HG02571 (cell line): ENCODE measurements at regions not wholly inside any gene's neighbourhood (a gene's known extent, or its start where the extent isn't known, plus 50 kb on each side); places are given as distances from the start of the nearest gene placed in this dataset.
"Not testable (repeated sequence)": the region's sequence is repeated elsewhere in the genome, so short reads cannot be mapped to it uniquely, and the experiment has no call there.

Experiments used
- ATAC-seq: cut with Tn5 transposase; IDR thresholded peaks from one replicate; pipeline ENCODE4 v1.9.1; 2021; ENCODE audit warnings: mild to moderate bottlenecking, moderate library complexity; ENCODE audit not compliant: unreplicated experiment

DNA sequence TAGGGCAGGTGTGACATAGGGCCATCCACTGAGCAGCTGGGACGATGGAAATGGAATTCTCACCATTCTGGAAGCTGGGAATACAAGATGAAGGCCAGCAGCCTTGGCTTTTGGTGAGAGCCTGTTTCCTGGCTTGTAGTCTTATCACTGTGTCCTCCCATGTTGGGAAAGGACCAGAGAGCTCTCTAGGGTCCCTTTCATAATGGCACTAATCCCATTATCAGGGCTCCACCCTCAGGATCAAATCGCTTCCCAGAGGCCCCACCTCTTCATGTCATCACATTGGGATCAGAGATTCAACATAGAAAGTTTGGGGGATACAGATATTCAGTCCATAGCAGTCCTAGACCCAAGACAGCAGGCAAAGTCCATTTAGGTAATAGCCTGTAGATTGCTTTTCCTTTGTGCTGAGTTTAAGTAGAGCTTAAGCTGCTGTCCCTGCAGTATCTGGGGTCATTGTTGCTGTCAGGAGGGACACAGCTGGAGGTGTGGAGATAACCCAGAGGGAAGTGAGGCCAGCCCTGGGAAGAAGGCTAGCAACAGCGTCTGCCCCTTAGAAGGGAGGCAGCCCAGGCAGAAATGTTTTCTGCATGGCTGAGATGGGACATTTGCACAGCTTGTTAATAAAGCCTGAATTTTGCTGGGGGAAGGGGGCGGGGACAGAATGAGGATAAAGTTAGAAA lies 136.5 kb upstream of the GPR12 start:
- ATAC-seq: no peak

DNA sequence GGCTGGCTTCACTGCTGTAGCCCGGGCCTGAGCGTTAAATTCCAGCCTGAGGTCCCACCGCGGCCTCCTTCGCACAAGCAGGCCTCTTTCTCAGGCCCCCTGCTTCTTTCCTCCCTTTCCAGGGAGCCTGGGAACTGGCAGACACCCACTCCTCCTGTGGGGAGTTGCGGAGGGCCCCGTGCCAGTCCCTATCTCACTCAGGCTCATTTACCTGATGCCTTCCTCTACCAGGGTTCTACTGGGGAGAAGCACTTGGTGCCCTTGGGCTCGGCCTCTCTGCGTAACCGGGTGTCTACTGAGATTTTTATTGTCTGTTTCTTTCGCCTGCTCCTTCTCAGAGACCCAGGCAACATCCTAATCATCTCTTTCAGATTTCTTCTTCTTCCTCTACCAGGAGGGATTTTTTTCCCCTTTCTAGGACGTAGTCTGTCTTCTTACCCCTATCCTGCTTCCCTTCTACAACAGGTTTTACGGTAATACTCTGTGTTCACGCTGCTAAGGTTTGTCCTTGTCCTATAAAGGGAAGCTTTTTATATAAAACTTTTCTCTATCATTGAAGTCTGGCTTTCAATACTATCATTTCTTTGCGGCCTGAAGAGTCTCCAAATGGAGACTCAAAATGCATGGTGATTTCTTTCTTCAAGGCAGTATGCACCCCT lies 135.4 kb upstream of the GPR12 start:
- ATAC-seq: no peak

DNA sequence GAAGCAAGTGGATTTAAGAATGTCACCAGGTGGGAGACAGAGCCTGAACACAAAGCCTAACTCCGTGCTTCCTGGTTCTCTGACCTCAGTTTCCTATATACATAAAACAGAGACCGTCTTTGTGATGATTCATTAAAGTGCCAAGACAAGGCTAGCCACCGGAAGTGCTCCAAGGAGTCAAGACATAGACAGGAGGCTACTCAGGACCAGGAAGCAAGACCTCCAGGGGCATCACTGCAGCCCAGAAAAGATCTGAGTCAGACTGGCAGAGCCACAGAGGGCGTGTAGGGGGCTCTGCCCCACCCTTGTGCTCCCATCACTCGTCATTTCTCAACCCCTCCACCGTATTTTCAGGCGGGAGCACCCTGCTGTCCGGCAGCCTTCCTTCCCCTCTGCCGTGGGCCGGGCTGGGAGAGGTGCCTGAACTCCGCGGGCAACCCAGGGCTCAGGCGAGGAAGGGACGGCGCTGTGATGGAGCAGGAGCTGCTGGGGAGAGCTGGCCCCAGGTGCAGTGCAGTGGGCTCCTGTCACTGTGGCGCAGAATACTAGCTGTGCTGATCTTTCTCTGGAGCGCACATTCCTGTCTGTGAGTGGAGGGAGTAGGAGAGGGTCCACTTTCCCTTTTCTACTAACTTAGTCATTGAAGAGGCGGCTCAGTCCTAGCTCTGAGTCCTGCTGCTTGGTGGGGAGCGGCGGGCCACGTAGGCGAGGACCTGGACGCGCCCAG lies 134.7 kb upstream of the GPR12 start:
- ATAC-seq: no peak

DNA sequence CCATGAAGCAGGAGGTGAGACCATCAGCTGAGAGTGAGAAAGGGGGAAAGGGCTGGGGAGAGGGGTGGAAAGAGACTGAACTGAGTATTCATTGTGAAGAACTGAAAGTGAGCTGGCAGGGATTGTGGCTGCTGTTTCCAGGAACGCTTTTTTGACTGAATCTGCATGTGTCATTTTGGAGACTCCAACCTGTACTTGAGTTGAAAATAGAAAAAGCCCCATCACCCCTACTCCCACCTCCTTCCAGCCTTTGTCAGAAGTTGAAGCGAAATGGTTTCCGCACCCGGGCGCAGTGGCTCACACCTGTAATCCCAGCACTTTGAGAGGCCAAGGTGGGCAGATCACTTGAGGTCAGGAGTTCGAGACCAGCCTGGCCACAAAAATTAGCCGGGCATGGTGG lies 128.0 kb upstream of the GPR12 start:
- no peak for ATAC-seq

DNA sequence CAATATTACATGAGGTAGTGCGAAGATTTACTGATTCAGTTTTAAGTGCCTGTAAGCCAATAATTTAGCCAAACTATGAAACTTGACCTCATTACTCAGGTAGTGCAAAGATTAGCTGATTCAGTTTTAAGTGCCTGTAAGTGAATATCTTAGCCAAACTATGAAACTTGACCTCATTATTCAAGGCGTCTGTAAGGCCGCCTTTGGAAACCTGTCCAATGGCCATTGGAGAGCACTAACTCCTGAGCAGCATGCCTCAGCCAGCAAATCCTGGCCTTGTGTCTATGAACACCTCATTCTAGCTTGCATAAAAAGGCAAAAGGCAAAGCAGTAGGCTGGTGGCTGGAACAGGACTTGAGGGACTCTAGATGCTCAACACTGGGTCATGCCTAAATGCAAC lies 127.0 kb upstream of the GPR12 start:
- ATAC-seq: no peak

DNA sequence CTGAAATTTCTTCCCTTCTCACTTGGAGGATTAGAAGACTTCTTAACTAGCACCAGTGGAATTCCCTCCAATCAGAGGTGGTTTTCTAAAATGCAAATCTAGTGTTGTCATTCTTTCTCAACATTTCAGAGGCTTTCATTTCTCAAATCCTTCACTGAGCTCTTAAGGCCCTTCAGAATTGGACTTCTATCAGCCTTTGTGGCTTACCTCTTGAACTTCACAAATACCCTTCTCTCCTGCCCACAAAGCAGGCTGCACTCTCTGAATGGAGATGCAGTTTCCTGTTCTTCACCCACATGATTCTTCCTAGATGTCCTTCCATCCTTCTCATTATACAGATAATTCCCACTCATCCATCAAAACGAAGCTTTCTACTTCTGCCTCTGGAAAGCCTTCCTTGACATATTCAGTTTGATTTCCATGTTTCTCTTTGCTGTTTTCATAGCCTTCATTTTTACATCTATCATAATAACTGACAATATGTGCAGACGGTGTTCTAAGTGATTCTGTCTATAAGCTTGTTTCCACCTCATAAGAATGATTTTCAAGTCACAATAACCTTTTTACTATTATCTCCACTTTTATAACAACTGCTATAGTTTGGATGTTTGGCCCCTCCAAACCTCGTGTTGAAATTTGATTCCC lies 123.1 kb upstream of the GPR12 start:
- ATAC-seq: no peak

DNA sequence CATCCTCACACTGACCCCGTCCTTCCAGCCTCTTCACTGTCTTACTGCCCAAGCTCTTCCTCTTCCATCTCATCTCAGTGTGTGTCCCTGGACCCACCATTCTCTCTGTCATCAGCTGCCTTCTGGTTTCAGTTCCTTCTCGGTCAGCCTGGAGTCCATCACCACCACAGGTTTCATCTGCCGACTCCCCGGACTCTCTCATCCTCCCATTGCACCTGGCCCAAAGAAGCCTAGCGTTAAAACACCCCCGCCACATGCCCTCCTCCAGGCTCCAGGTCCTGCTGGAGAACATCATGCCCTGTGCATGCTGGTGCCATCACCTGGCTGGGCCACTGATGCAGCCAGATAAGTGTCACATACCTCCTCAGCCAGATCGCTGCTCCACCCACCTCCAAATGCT lies 122.1 kb upstream of the GPR12 start:
- ATAC-seq: no peak

DNA sequence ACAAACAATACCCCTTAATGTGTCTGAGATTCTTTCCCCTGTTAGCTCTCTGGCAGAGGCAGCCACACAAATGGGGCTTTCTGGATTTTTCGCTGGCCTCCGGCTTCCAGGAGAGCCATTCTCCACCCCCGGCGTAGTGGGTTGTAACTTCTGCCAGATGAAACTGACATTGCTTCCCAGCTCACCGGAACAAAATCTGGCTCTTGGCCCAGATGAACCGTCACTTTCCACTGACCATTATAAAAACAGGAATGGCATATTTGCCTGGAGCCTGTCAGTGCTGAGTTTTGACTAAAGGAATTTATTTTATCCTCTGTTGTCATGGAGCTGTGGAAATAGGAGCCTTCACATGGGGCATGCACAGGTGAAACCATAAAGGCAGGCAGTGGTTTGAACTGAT lies 120.6 kb upstream of the GPR12 start:
- ATAC-seq: no peak

DNA sequence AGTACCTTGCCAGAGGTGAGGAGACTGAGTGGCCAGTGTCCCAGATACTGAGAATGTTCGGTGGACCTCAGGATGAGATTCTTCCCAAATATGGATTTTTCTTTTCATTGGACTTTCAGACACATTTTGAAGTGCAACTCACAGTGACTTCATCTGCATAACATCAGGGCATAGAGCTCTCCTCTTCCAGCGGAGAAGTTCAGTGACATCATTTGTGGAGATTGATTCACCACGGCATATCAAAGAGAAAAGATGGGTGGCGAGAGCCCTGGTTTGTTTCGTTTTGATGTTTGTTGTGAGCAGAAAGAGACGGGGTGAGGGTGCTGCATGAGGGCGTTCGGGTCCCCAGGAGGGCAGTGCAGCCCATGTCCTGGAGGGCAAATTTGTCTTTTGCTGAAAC lies 120.1 kb upstream of the GPR12 start:
- no peak for ATAC-seq

DNA sequence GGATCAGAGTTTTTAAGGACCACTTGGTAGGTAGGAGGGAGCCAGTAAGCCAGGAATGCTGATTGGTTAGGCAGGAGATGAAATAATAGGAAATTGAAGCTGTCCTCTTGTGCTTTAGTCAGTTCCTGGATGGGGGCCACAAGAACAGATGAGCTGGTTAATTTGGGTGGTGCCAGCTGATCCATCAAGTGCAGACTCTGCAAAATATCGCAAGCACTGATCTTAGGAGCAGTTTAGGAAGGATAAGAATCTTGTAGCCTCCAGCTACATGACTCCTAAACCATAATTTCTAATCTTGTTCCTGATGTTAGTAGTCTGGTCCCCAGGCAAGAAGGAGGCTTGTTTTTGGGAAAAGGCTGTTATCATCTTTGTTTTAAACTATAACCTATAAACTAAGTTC lies 117.9 kb upstream of the GPR12 start:
- ATAC-seq: no peak

DNA sequence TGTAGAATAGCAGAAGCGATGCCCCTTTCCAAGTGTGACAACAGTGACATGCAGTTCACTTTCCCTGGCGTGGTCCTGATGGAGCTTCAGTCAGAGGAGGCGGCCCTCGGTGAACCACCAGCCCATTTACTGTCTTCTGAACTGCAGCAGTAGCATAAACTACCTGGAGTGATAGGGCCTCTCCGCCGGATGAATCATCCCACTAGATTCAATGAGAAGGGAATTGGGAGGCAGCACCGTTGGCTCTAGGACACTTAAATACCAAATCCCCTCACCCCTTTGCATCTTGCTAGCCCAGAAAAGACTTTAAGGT lies 112.8 kb upstream of the GPR12 start:
- ATAC-seq: no peak

DNA sequence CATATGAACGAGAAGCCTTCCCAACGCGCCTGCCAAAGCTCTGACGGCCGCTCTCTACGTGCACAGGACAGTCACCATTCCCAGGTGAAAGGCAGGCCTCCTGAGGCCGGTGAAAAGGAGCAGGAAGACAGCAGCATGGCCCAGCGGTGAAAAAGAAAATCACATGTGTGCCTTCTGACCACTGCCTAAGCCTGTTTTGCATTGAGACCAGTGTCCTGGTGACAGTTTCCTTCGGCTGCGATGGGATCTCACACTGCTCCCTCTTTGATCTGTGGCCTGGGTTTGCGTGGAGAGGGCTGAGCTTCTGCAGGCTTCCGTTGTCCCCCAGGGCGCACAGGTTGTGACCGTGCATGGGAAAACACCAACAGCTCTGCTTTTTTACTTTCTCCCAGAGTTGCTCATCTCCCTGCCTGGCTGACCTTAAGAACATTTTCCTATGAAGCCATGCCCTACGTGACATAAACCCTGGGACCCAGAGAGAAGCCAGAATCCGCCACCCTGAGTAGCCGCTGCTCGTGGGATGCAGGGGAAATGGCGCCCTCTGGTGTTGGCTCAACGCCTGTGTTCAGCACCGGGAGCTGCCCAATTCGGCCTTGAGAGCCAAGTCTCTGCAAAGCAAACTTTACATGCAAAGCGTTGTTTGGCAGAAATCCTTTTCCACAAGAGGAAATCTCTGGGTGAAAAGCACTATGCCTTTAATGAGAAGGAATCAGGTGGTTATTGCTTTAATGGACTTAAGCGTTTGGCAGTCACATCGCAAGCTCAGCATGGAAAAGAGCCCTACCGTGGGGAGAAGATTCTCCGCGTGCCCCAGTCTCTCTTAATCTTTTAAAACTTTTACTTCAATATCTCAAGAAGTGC lies 112.2 kb upstream of the GPR12 start:
- no peak for ATAC-seq

DNA sequence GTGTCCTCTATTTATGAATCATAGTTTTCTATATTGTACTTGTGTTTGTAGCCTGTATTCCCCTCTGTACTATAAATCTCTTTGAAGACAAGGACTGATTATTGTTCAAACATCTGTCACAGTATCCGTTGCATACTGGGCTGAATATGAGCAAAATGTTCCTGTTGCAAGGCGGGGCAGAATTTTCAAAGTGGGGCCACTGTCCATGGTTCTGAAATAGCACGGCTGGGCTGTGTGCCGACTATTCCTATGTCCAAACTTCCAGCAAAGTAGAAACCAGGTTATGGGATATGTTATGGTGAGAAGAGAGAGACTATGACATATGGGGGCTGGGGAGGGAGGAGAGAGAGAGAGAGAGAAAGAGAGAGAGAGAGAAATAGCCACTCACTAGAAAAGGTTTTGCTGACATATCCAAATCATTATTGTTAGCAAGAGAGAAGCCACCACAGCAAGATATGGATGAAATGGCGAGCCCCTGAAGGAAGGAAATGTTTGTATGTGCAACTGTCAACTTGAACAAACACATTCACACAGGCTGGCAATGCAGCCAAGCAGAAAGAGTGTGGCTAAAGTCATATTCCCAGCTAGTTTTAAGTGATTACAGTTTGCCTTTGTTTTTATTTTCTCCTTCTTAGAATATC lies 107.0 kb upstream of the GPR12 start:
- ATAC-seq: no peak

DNA sequence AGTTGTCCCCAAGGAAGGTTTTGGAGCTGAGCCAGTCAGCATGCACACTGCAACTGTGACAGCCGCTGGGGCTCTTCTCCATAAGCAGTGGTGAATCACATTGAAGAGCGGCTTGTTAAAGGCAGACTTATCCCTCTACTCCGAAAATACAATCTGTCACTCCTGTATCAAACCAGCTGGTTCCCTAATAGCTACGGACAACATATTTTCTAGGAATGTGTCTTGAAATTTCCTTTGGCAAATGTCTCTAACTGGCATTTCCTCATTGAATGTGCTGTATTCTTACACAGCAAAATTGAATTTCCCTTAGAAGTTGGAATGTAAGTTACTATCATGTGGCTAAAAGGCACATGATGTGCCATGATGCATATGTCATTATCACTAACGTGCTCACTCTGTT lies 104.0 kb upstream of the GPR12 start:
- ATAC-seq: no peak

DNA sequence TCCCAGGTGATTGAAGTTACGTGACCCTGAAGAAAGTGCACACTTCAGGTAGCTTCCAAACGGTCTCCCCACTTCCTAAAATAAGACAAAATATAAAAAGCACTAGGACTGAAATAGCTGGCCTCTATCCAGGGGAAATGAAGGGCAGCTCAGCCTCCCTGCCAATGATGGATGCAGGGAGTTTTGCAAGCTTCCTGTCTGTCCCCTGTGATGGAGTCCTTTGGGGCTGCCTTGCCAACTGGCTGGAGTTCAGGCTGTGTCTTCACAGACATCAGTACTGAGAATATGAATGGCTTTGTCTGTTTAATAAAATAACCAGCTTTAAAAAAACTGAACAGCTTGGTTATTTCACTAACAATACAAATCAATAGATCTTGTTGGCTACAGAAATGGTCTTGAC lies 101.4 kb upstream of the GPR12 start:
- no peak for ATAC-seq

DNA sequence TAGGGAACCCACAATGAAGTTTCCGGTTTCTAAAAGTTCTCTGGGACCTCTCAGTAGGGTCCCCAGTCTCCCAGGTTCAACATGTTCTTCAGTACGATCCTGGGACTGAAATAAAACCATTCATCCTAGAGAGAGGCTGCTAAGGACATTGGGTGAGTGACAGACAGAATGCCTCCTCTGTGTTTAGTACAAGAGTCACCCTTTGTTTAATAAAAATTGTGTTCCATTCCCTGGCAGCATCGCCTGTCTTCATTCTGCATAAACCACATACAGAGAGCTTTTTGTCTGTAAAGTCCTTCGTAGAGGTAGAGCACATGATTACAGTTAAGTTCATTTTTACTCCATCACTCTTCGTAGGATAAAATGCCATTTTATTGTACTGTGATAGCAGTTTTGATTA lies 95.3 kb upstream of the GPR12 start:
- ATAC-seq: no peak

DNA sequence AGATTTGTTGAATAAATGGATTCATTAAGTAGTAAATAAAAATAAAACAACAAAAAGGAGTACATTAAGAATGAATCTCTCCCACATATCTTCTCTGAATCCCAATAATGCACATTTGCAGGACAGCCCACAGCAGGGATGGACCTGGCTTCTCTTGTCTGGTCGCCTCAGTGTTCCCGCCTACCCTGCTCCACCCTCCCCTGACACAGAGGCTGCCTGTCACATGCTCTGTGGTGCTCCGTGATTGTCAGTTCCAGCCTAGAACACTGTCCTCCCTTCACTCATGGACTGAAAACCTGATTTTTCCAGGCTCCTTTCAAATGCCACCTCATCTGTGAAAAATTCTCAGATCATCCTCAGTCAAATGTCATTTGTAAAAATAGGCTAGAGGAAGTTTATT lies 94.5 kb upstream of the GPR12 start:
- ATAC-seq: no peak

DNA sequence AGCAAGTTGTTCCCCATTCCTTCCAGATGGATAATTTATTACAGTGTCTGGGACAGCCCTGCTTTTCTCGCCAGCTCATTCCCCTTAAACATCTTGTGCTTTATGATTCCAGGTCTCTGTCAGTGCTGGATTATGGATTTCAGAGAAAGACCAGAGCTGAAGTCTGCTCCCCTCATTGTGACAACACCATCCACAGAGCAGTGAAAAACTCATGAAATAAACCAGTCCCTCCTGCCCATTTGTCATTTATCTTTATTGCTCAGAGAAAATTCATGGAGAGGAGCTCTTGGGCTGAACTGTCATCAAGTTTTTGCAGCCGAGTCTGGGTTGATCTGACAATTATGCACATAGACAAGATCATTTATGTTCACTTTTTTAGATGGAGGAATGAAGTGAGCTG lies 92.7 kb upstream of the GPR12 start:
- ATAC-seq: no peak

DNA sequence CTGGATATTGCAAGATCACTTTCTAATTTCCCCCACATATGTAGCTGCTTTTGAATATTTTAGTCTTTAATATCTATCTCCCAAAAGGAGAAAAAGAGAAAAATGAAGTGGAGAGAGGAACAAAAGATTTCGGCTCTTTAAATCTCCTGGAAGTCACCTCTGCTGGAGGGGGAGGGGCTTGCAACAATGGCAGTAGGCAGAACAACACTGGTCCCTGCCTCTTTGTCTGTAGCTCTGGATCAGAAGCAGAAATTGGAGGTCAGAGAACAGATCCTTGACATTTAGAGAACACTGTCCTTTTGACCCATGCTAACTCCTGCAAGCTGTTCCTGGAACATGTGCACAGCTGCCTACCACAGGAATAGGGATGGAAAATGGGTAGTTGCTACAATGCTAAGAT lies 86.7 kb upstream of the GPR12 start:
- ATAC-seq: no peak

DNA sequence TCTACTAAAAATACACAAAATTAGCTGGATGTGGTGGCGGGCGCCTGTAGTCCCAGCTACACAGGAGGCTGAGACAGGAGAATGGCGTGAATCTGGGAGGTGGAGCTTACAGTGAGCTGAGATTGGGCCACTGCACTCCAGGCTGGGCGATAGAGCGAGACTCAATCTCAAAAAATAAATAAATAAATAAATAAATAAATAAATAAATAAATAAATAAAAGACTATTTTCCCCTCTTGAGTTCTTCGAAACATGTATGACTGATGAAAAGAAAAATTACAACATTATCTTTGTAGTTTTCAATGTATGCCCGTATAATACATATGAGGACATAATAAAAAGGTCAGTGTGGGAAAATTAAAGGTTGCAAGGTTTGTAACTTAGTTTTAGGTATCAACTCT lies 84.5 kb upstream of the GPR12 start:
- not testable (repeated sequence) for ATAC-seq

DNA sequence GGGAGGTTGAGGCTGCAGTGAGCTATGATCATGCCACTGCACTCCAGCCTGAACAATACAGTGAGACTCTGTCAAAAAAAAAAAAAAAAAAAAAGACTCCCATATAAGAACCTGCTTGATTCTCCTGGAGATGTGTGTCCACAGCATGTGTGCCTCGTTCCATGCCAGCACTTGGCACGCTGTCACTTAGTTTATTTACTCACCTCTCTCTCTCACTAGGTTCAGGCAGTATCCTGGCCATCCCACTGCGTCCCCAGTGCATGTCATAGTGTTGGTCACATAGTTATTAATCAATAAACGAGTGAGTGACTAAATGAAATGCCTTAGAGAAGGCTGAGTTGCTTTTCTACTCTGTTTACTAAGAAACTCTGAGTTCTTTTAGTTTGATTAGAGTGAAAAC lies 79.1 kb upstream of the GPR12 start:
- ATAC-seq: no peak
